SK-N-SH (cell line): ENCODE measurements at regions not wholly inside any gene's neighbourhood (a gene's known extent, or its start where the extent isn't known, plus 50 kb on each side); places are given as distances from the start of the nearest gene placed in this dataset.

Source experiments
- CTCF ChIA-PET: fragments of 300-600, 350-600 bp; formaldehyde crosslinking; extraction: SDS; loops from one replicate; lab custom pipeline; 2021; lab: Yijun Ruan, JAX
- POLR2A ChIA-PET: fragments of 350-600 bp; sonication (Branson Sonifier 250); formaldehyde crosslinking; extraction: SDS; loops from one replicate; lab custom pipeline; 2020; ENCODE audit warnings: antibody characterized with exemption, inconsistent platforms; lab: Yijun Ruan, JAX
- DNase-seq: peaks from one replicate; pipeline ENCODE4 v3.0.0; 2012
- H2AFZ ChIP-seq: fragments of 200-600 bp; sonication (generic); 2 replicates; pipeline ENCODE4 v1.8.1; 2016; ENCODE audit warnings: antibody characterized with exemption, mild to moderate bottlenecking, low read depth
- H3F3A ChIP-seq: fragments of 200-600 bp; sonication (generic); replicated peaks from 2 replicates; pipeline ENCODE3; 2016; ENCODE audit warnings: antibody characterized with exemption, mild to moderate bottlenecking; ENCODE audit not compliant: insufficient read depth
- H3K27ac ChIP-seq, 2 experiments: fragments of 200-500 bp in 1 of 2; fragments of 200-600 bp in 1 of 2; sonication (Bioruptor generic) in 1 of 2; sonication (generic), shearing (Covaris generic) in 1 of 2; 2 replicates each; pipeline versions ENCODE4 v1.5.1 to v1.6.1; 2014 to 2016; ENCODE audit warnings: low read depth in 2 of 2, inconsistent platforms in 1 of 2, low read length in 1 of 2, mild to moderate bottlenecking in 1 of 2, mixed read lengths in 1 of 2
- H3K27me3 ChIP-seq: fragments of 200-600 bp; sonication (generic), shearing (Covaris generic); 2 replicates; pipeline ENCODE4 v1.6.1; 2016; ENCODE audit warnings: mixed run types; ENCODE audit not compliant: insufficient read depth
- H3K36me3 ChIP-seq, 2 experiments: fragments of 200-500 bp in 1 of 2; fragments of 200-600 bp in 1 of 2; sonication (Bioruptor generic) in 1 of 2; sonication (generic) in 1 of 2; replicated peaks in 1 of 2; 2 replicates each; pipeline versions ENCODE3 to v1.5.1; 2014 to 2016; ENCODE audit warnings: low read length in 1 of 2, mild to moderate bottlenecking in 1 of 2; ENCODE audit not compliant: insufficient read depth in 2 of 2, control insufficient read depth in 1 of 2
- H3K4me1 ChIP-seq, 2 experiments: fragments of 200-500 bp in 1 of 2; fragments of 200-600 bp in 1 of 2; sonication (Bioruptor generic) in 1 of 2; sonication (generic), shearing (Covaris generic) in 1 of 2; 2 replicates each; pipeline versions ENCODE4 v1.5.1 to v1.6.1; 2014 to 2016; ENCODE audit warnings: low read depth in 1 of 2, low read length in 1 of 2, mixed run types in 1 of 2; ENCODE audit not compliant: insufficient read depth in 2 of 2, control insufficient read depth in 1 of 2
- H3K4me2 ChIP-seq: fragments of 200-600 bp; sonication (generic), shearing (Covaris generic); 2 replicates; pipeline ENCODE4 v1.6.1; 2017; ENCODE audit warnings: mixed run types
- H3K4me3 ChIP-seq, 2 experiments: fragments of 200-500 bp in 1 of 2; fragments of 200-600 bp in 1 of 2; sonication (Bioruptor generic) in 1 of 2; sonication (generic), shearing (Covaris generic) in 1 of 2; 2 replicates each; pipeline versions ENCODE4 v1.5.1 to v1.8.1; 2014 to 2016; ENCODE audit warnings: low read depth in 2 of 2, inconsistent platforms in 1 of 2, low read length in 1 of 2, mild to moderate bottlenecking in 1 of 2, mixed read lengths in 1 of 2, moderate library complexity in 1 of 2
- H3K79me2 ChIP-seq: fragments of 200-600 bp; sonication (generic); 2 replicates; pipeline ENCODE4 v1.8.1; 2017; ENCODE audit warnings: mild to moderate bottlenecking; ENCODE audit not compliant: insufficient read depth
- H3K9ac ChIP-seq: fragments of 200-600 bp; sonication (generic); 2 replicates; pipeline ENCODE4 v1.6.1; 2017; ENCODE audit warnings: mixed run types
- H3K9me2 ChIP-seq: fragments of 200-600 bp; sonication (generic); 2 replicates; pipeline ENCODE4 v1.6.1; 2017; ENCODE audit warnings: mixed run types
- H3K9me3 ChIP-seq: fragments of 200-600 bp; sonication (generic); 2 replicates; pipeline ENCODE4 v1.6.1; 2017; ENCODE audit warnings: mixed run types, mild to moderate bottlenecking, moderate library complexity
- H4K20me1 ChIP-seq: fragments of 200-600 bp; sonication (generic); 2 replicates; pipeline ENCODE4 v1.6.1; 2017; ENCODE audit warnings: mild to moderate bottlenecking, mixed run types; ENCODE audit not compliant: insufficient read depth
- CTCF ChIP-seq: fragments of 200-600 bp; sonication (generic); IDR thresholded peaks from 2 replicates; pipeline ENCODE4 v1.6.1; 2017; ENCODE audit warnings: antibody characterized with exemption, mild to moderate bottlenecking, moderate library complexity
- ELF1 ChIP-seq: IDR thresholded peaks from 2 replicates; pipeline ENCODE4 v1.4.0; 2012
- EZH2phosphoT487 ChIP-seq: fragments of 200-600 bp; sonication (generic); IDR thresholded peaks from 2 replicates; pipeline ENCODE4 v1.6.1; 2017; ENCODE audit warnings: low read depth, mixed run types, mild to moderate bottlenecking, antibody characterized with exemption, moderate library complexity, borderline replicate concordance
- GABPA ChIP-seq: IDR thresholded peaks from 2 replicates; pipeline ENCODE4 v1.4.0; 2012; ENCODE audit warnings: low read depth, mild to moderate bottlenecking
- MEF2A ChIP-seq: IDR thresholded peaks from 2 replicates; pipeline ENCODE4 v1.4.0; 2012; ENCODE audit warnings: low read depth, borderline replicate concordance
- NRF1 ChIP-seq: IDR thresholded peaks from 2 replicates; pipeline ENCODE4 v1.6.1; 2012; ENCODE audit warnings: low read depth, mild to moderate bottlenecking, low read length
- RXRA ChIP-seq: IDR thresholded peaks from 2 replicates; pipeline ENCODE4 v1.4.0; 2012; ENCODE audit warnings: low read depth, mild to moderate bottlenecking, borderline replicate concordance
- TAF1 ChIP-seq: IDR thresholded peaks from 2 replicates; pipeline ENCODE4 v1.6.1; 2012; ENCODE audit warnings: low read depth, mild to moderate bottlenecking, low read length, moderate library complexity, borderline replicate concordance
- YY1 ChIP-seq: IDR thresholded peaks from 2 replicates; pipeline ENCODE4 v1.4.0; 2012; ENCODE audit warnings: low read depth, mild to moderate bottlenecking
- WGBS: methylation state at CpG from one replicate; pipeline ENCODE4 v1.1.6; 2017; ENCODE audit warnings: low lambda C conversion rate; 5-methylcytosine and 5-hydroxymethylcytosine counted together
- TF ChIP-seq, protein P1 (sequence below): IDR thresholded peaks from 2 replicates; pipeline ENCODE4 v1.4.0; 2012; ENCODE audit warnings: low read depth, borderline replicate concordance
- TF ChIP-seq, protein P2 (sequence below): IDR thresholded peaks from 2 replicates; pipeline ENCODE4; 2012

GRCh38 chr4:8688041-8688907 lies 95.7 kb downstream of the CPZ start (continued):
- TF ChIP-seq CTCF = peak; percentile 17; the same call in 1 of the 2 replicates
- no peak for TF ChIP-seq ELF1
- TF ChIP-seq GABPA = no peak
- TF ChIP-seq, all 33 proteins: peak for 3

- WGBS = 28% methylated on average over 1 of the region's 1 CpG
- H3K9ac ChIP-seq = no peak overlapping the region
- H3K4me2 ChIP-seq = no peak overlapping the region
- peaks cover 0 to 14% of the 10 kb centered on the region in 2 experiments; a peak in 1 of 4 replicates for H3K4me1 ChIP-seq
- H3K36me3 ChIP-seq = no peaks in the 10 kb centered on the region
- POLR2A ChIA-PET = no interaction called here
- no peaks in the 10 kb centered on the region for H3K27me3 ChIP-seq
- H3K9me3 ChIP-seq = no peaks in the 10 kb centered on the region
- no peaks in the 10 kb centered on the region for H3F3A ChIP-seq
- H3K79me2 ChIP-seq = no peaks in the 10 kb centered on the region
- no peak overlapping the region for H3K4me3 ChIP-seq
- CTCF ChIA-PET = interaction anchor here (1.5 to 5.4 kb wide), 6 partner anchors 17 to 229 kb away, joined by 4 to 107 read pairs (median 8); no protein-coding TSS in a partner anchor
- no peaks in the 10 kb centered on the region for H4K20me1 ChIP-seq
- TF ChIP-seq CTCF (no peak), NRF1 (no peak), RXRA (no peak), MEF2A (no peak)
- TF ChIP-seq, all 33 proteins: peak for 0
- H3K9me2 ChIP-seq = no peaks in the 10 kb centered on the region
- H2AFZ ChIP-seq = no peak overlapping the region
- no peak overlapping the region for H3K27ac ChIP-seq
- DNase-seq = no peak
Measured at GRCh38 chr4:8687083-8687482, 94.5 kb downstream of the CPZ start.

DNA sequence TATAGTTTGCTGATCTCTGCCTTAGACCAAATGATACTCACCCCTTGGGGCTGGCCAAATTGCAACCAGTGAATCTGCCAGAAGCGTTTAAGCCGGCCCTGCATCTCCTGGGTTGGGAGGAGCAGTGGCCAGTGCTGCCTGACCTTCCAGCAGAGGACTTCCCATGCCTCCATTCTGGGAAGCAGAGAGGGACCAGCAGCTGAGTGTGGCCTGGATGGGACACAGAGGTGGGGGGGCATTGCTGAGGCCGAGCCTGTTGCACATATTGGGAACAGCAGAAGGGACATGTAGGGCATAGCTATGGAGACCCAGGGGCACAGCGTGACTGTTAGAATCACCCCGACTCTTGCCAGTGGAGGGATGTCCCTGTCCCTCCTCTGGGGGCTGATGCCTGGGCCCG lies 93.3 kb downstream of the CPZ start:
- POLR2A ChIA-PET = no interaction called here
- Histone ChIP-seq H3K4me3 (no peak overlapping the region), H3K79me2 (no peaks in the 10 kb centered on the region), H3F3A (no peaks in the 10 kb centered on the region), H3K4me2 (no peak overlapping the region), H3K36me3 (no peaks in the 10 kb centered on the region), H3K9me2 (no peaks in the 10 kb centered on the region), H3K27ac (no peak overlapping the region), H3K9ac (no peak overlapping the region), H3K4me1 (peaks cover 0 to 16% of the 10 kb centered on the region in 2 experiments; a peak in 1 of 4 replicates)
- 56% methylated on average over 4 of the region's 6 CpGs for WGBS
- TF ChIP-seq, protein P1, sequence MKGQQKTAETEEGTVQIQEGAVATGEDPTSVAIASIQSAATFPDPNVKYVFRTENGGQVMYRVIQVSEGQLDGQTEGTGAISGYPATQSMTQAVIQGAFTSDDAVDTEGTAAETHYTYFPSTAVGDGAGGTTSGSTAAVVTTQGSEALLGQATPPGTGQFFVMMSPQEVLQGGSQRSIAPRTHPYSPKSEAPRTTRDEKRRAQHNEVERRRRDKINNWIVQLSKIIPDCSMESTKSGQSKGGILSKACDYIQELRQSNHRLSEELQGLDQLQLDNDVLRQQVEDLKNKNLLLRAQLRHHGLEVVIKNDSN = no peak
- no peak for TF ChIP-seq EZH2phosphoT487
- TF ChIP-seq GABPA = no peak
- TF ChIP-seq, protein P2, sequence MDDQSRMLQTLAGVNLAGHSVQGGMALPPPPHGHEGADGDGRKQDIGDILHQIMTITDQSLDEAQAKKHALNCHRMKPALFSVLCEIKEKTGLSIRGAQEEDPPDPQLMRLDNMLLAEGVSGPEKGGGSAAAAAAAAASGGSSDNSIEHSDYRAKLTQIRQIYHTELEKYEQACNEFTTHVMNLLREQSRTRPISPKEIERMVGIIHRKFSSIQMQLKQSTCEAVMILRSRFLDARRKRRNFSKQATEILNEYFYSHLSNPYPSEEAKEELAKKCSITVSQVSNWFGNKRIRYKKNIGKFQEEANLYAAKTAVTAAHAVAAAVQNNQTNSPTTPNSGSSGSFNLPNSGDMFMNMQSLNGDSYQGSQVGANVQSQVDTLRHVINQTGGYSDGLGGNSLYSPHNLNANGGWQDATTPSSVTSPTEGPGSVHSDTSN = no peak
- no peak for TF ChIP-seq TAF1
- no peak for TF ChIP-seq YY1
- TF ChIP-seq NRF1 = no peak
- TF ChIP-seq, all 33 proteins: peak for 0
- DNase-seq = no peak
- H3K27me3 ChIP-seq = no peaks in the 10 kb centered on the region
- no peaks in the 10 kb centered on the region for H3K9me3 ChIP-seq
- CTCF ChIA-PET = interaction anchor here (5.4 kb wide), 1 partner anchor 202 kb away, joined by 107 read pairs; no protein-coding TSS in a partner anchor
- no peaks in the 10 kb centered on the region for H4K20me1 ChIP-seq
- H2AFZ ChIP-seq = no peak overlapping the region
